WTC11 (cell line): ENCODE measurements at regions not wholly inside any gene's neighbourhood (a gene's known extent, or its start where the extent isn't known, plus 50 kb on each side); places are given as distances from the start of the nearest gene placed in this dataset.

ENCODE experiments used
- ATAC-seq: fragments of 200-7000 bp; cut with Tn5 transposase; 2 replicates; pipeline ENCODE4 v1.10.0; 2021; ENCODE audit warnings: mild to moderate bottlenecking, moderate library complexity
- CTCF ChIA-PET: fragments of 300-600 bp; sonication (Branson Sonifier 250); formaldehyde crosslinking; loops from one replicate; lab custom pipeline; 2021; ENCODE audit warnings: antibody characterized with exemption; lab: Charles Lee
- POLR2A ChIA-PET: fragments of 350-600 bp; sonication (Branson Sonifier 250); formaldehyde crosslinking; loops from one replicate; lab custom pipeline; 2021; ENCODE audit warnings: antibody characterized with exemption; lab: Charles Lee
- DNase-seq: peaks from one replicate; pipeline ENCODE4 v3.0.0; 2021; ENCODE audit warnings: low spot score
- H3K27ac Mint-ChIP-seq: 2 replicates; pipeline ENCODE4 v1.8.0; 2021; ENCODE audit warnings: mixed read lengths
- H3K27me3 Mint-ChIP-seq: 2 replicates; pipeline ENCODE4 v1.8.0; 2021; ENCODE audit warnings: low read depth, mild to moderate bottlenecking, moderate library complexity, mixed read lengths
- H3K36me3 Mint-ChIP-seq: 2 replicates; pipeline ENCODE4 v1.8.0; 2021; ENCODE audit warnings: mixed read lengths
- H3K4me1 Mint-ChIP-seq: 2 replicates; pipeline ENCODE4 v1.8.0; 2022; ENCODE audit warnings: mixed read lengths
- H3K4me3 Mint-ChIP-seq: 2 replicates; pipeline ENCODE4 v1.8.0; 2021; ENCODE audit warnings: mild to moderate bottlenecking, moderate library complexity, mixed read lengths
- H3K9me3 Mint-ChIP-seq: 2 replicates; pipeline ENCODE4 v1.8.0; 2021; ENCODE audit warnings: mixed read lengths
- AFF4 ChIP-seq: sonication (generic); formaldehyde crosslinking; IDR thresholded peaks from 2 replicates; pipeline ENCODE4 v1.8.1; 2023; ENCODE audit warnings: mild to moderate bottlenecking, missing genetic modification reagents, borderline replicate concordance
- ARID4B ChIP-seq: sonication (generic); formaldehyde crosslinking; IDR thresholded peaks from 2 replicates; pipeline ENCODE4 v1.8.0; 2023; ENCODE audit warnings: missing genetic modification reagents, mild to moderate bottlenecking, borderline replicate concordance
- E2F4 ChIP-seq: sonication (generic); formaldehyde crosslinking; IDR thresholded peaks from 2 replicates; pipeline ENCODE4 v1.8.1; 2022; ENCODE audit warnings: low read depth, mild to moderate bottlenecking, moderate library complexity, missing genetic modification reagents, borderline replicate concordance
- E2F5 ChIP-seq: sonication (generic); formaldehyde crosslinking; IDR thresholded peaks from 2 replicates; pipeline ENCODE4 v1.8.1; 2022; ENCODE audit warnings: mild to moderate bottlenecking, moderate library complexity, missing genetic modification reagents
- ELF4 ChIP-seq: sonication (generic); formaldehyde crosslinking; IDR thresholded peaks from 2 replicates; pipeline ENCODE4 v1.8.1; 2022; ENCODE audit warnings: low read depth, mild to moderate bottlenecking, moderate library complexity, missing genetic modification reagents
- EMX1 ChIP-seq: fragments of 250-450 bp; sonication (Bioruptor Pico); IDR thresholded peaks from 2 replicates; pipeline ENCODE4 v1.8.0; 2021; ENCODE audit warnings: mild to moderate bottlenecking
- GRHL2 ChIP-seq: fragments of 250-450 bp; sonication (Bioruptor Pico); IDR thresholded peaks from 2 replicates; pipeline ENCODE4 v1.8.0; 2022; ENCODE audit warnings: mild to moderate bottlenecking, moderate library complexity; ENCODE audit not compliant: insufficient replicate concordance, severe bottlenecking
- JAZF1 ChIP-seq: fragments of 250-450 bp; sonication (Bioruptor Pico); IDR thresholded peaks from 2 replicates; pipeline ENCODE4 v1.9.0; 2021; ENCODE audit warnings: moderate library complexity, mild to moderate bottlenecking, inconsistent platforms
- KAT7 ChIP-seq: sonication (generic); formaldehyde crosslinking; IDR thresholded peaks from 2 replicates; pipeline ENCODE4 v1.8.1; 2023; ENCODE audit warnings: missing genetic modification reagents, mild to moderate bottlenecking, borderline replicate concordance
- MXD4 ChIP-seq: fragments of 250-450 bp; sonication (Bioruptor Pico); IDR thresholded peaks from 2 replicates; pipeline ENCODE4 v1.8.0; 2021; ENCODE audit warnings: mild to moderate bottlenecking, moderate library complexity, borderline replicate concordance
- NR1H2 ChIP-seq: sonication (generic); formaldehyde crosslinking; IDR thresholded peaks from 2 replicates; pipeline ENCODE4 v1.9.0; 2021; ENCODE audit warnings: mild to moderate bottlenecking, moderate library complexity, missing genetic modification reagents
- NR3C1 ChIP-seq: sonication (generic); formaldehyde crosslinking; conservative IDR thresholded peaks from 2 replicates; pipeline ENCODE4 v1.8.1; 2023; ENCODE audit warnings: low read depth, mild to moderate bottlenecking, missing genetic modification reagents
- RORB ChIP-seq: fragments of 250-450 bp; sonication (Bioruptor Pico); IDR thresholded peaks from 2 replicates; pipeline ENCODE4 v1.9.0; 2021; ENCODE audit warnings: mild to moderate bottlenecking
- TEAD1 ChIP-seq: sonication (generic); formaldehyde crosslinking; IDR thresholded peaks from 2 replicates; pipeline ENCODE4 v1.8.0; 2022; ENCODE audit warnings: mild to moderate bottlenecking, missing genetic modification reagents
- TEAD4 ChIP-seq: sonication (generic); formaldehyde crosslinking; IDR thresholded peaks from 2 replicates; pipeline ENCODE4 v1.8.0; 2022; ENCODE audit warnings: mild to moderate bottlenecking, missing genetic modification reagents
- ZNF219 ChIP-seq: sonication (generic); formaldehyde crosslinking; IDR thresholded peaks from 2 replicates; pipeline ENCODE4 v1.8.0; 2023; ENCODE audit warnings: missing genetic modification reagents, mild to moderate bottlenecking, borderline replicate concordance
- ZNF423 ChIP-seq: fragments of 250-450 bp; sonication (Bioruptor Pico); IDR thresholded peaks from 2 replicates; pipeline ENCODE4 v2.1.2; 2022; ENCODE audit warnings: mild to moderate bottlenecking, moderate library complexity
- ZSCAN18 ChIP-seq: fragments of 250-450 bp; sonication (Bioruptor Pico); IDR thresholded peaks from 2 replicates; pipeline ENCODE4 v2.1.2; 2022; ENCODE audit warnings: mild to moderate bottlenecking, moderate library complexity
- TF ChIP-seq, protein P1 (sequence below): sonication (generic); formaldehyde crosslinking; IDR thresholded peaks from 2 replicates; pipeline ENCODE4 v1.8.0; 2022; ENCODE audit warnings: mild to moderate bottlenecking, missing genetic modification reagents
- TF ChIP-seq, protein P2 (sequence below): sonication (generic); formaldehyde crosslinking; IDR thresholded peaks from 2 replicates; pipeline ENCODE4 v1.8.0; 2022; ENCODE audit warnings: mild to moderate bottlenecking, missing genetic modification reagents

DNA sequence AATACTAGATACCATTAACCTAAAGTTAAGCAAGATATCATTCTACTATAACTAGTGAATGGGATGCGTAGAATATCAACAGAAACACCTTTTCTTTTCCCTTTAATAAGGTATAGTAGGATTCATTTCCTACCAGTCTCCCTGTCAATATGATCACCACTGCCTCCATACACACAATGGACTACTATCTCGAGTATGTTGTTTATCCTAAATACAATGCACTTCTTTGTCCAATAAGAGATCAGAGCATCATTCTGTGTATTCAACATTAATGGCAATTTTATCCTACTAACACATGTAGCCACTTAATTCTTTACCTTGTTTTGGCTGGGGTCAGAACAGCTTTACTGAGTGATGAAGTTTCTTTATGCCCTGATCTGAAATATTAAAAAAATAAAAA lies 276.3 kb downstream of the TFEC start:
- no peak for ATAC-seq
- H3K36me3 Mint-ChIP-seq = no peaks in the 10 kb centered on the region
- no peak overlapping the region for H3K27ac Mint-ChIP-seq
- DNase-seq = no peak
- TF ChIP-seq AFF4 = no peak
- no peak for TF ChIP-seq TEAD4
- TF ChIP-seq EMX1 (CRISPR knock-in tag) = no peak
- no peak for TF ChIP-seq GRHL2 (CRISPR knock-in tag)
- no peak for TF ChIP-seq RORB (CRISPR knock-in tag)
- no peak for TF ChIP-seq KAT7 (CRISPR knock-in tag)
- TF ChIP-seq JAZF1 (CRISPR knock-in tag) = no peak
- no peak for TF ChIP-seq ELF4 (CRISPR knock-in tag)
- no peak for TF ChIP-seq MXD4 (CRISPR knock-in tag)
- TF ChIP-seq ARID4B = no peak
- no peak for TF ChIP-seq ZNF423
- no peak for TF ChIP-seq TEAD1 (CRISPR knock-in tag)
- TF ChIP-seq ZNF219 (CRISPR knock-in tag) = no peak
- TF ChIP-seq NR3C1 (CRISPR knock-in tag) = no peak
- TF ChIP-seq E2F5 (CRISPR knock-in tag) = no peak
- no peak for TF ChIP-seq ZSCAN18 (CRISPR knock-in tag)
- TF ChIP-seq, protein P1, sequence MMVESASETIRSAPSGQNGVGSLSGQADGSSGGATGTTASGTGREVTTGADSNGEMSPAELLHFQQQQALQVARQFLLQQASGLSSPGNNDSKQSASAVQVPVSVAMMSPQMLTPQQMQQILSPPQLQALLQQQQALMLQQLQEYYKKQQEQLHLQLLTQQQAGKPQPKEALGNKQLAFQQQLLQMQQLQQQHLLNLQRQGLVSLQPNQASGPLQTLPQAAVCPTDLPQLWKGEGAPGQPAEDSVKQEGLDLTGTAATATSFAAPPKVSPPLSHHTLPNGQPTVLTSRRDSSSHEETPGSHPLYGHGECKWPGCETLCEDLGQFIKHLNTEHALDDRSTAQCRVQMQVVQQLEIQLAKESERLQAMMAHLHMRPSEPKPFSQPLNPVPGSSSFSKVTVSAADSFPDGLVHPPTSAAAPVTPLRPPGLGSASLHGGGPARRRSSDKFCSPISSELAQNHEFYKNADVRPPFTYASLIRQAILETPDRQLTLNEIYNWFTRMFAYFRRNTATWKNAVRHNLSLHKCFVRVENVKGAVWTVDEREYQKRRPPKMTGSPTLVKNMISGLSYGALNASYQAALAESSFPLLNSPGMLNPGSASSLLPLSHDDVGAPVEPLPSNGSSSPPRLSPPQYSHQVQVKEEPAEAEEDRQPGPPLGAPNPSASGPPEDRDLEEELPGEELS (CRISPR knock-in tag) = no peak
- TF ChIP-seq NR1H2 = no peak
- TF ChIP-seq, protein P2, sequence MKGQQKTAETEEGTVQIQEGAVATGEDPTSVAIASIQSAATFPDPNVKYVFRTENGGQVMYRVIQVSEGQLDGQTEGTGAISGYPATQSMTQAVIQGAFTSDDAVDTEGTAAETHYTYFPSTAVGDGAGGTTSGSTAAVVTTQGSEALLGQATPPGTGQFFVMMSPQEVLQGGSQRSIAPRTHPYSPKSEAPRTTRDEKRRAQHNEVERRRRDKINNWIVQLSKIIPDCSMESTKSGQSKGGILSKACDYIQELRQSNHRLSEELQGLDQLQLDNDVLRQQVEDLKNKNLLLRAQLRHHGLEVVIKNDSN = no peak
- TF ChIP-seq E2F4 (CRISPR knock-in tag) = no peak
- TF ChIP-seq, all 79 proteins: peak for 0
- ChIA-PET POLR2A (no interaction called here), CTCF (interaction anchor here (1.1 kb wide), 1 partner anchor 97 kb away, joined by 5 read pairs; no protein-coding TSS in a partner anchor)
- Mint-ChIP-seq H3K9me3 (no peaks in the 10 kb centered on the region), H3K4me3 (no peak overlapping the region), H3K27me3 (no peaks in the 10 kb centered on the region), H3K4me1 (no peaks in the 10 kb centered on the region)
